ENCODE measurements at regions not wholly inside any gene's neighbourhood (a gene's known extent, or its start where the extent isn't known, plus 50 kb on each side); places are given as distances from the start of the nearest gene placed in this dataset.

DNA sequence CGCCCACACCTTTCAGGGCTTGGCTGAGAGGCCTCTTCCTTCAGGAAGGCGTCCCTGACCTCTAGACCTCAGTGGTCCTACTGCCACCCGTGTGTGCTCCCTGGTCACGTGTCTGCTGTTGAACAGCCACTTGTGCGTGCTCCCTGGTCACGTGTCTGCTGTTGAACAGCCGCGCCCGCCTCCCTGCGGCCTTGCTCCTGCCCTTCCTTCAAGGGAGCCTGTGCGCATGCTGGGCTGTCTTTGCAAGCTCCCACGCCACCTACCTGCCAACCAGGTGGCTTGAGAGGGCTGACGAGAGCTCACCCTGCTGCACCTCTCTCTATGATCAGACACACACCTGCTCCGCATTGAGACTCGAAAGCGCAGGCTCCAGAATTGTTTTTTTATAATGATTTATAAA is 179.3 kb downstream of the BMP7 start:
- no peak for TF ChIP-seq POLR2AphosphoS5 (IDR thresholded peaks at IDR 0.05; ENCODE audit: insufficient read depth in 1 of 2, low read depth in 1 of 2)
- TF ChIP-seq, protein P1, sequence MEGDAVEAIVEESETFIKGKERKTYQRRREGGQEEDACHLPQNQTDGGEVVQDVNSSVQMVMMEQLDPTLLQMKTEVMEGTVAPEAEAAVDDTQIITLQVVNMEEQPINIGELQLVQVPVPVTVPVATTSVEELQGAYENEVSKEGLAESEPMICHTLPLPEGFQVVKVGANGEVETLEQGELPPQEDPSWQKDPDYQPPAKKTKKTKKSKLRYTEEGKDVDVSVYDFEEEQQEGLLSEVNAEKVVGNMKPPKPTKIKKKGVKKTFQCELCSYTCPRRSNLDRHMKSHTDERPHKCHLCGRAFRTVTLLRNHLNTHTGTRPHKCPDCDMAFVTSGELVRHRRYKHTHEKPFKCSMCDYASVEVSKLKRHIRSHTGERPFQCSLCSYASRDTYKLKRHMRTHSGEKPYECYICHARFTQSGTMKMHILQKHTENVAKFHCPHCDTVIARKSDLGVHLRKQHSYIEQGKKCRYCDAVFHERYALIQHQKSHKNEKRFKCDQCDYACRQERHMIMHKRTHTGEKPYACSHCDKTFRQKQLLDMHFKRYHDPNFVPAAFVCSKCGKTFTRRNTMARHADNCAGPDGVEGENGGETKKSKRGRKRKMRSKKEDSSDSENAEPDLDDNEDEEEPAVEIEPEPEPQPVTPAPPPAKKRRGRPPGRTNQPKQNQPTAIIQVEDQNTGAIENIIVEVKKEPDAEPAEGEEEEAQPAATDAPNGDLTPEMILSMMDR (IDR thresholded peaks at IDR 0.05): no peak

Measured in vagina (tissue), 2 donors.